Skeletal muscle satellite cell (primary cell): ENCODE measurements at regions not wholly inside any gene's neighbourhood (a gene's known extent, or its start where the extent isn't known, plus 50 kb on each side); places are given as distances from the start of the nearest gene placed in this dataset.

Source experiments
- H3K27me3 ChIP-seq: 2 replicates; pipeline ENCODE4 v1.7.0; 2013; ENCODE audit warnings: low read length; ENCODE audit not compliant: control insufficient read depth, insufficient read depth
- H3K36me3 ChIP-seq: 2 replicates; pipeline ENCODE4 v1.7.0; 2013; ENCODE audit warnings: mild to moderate bottlenecking, control low read depth, low read length; ENCODE audit not compliant: insufficient read depth
- H3K4me1 ChIP-seq: 2 replicates; pipeline ENCODE4 v1.7.0; 2013; ENCODE audit warnings: low read length; ENCODE audit not compliant: control insufficient read depth, insufficient read depth
- H3K4me2 ChIP-seq: 2 replicates; pipeline ENCODE4 v1.7.0; 2013; ENCODE audit warnings: mild to moderate bottlenecking, low read length
- H3K4me3 ChIP-seq: 2 replicates; pipeline ENCODE4 v1.7.0; 2013; ENCODE audit warnings: low read length
- H3K9ac ChIP-seq: 2 replicates; pipeline ENCODE4 v1.7.0; 2013; ENCODE audit warnings: mild to moderate bottlenecking, low read depth, low read length, moderate library complexity
- H3K9me3 ChIP-seq: replicated peaks from 2 replicates; pipeline ENCODE4 v1.7.0; 2013; ENCODE audit warnings: mild to moderate bottlenecking, control low read depth, low read length

DNA sequence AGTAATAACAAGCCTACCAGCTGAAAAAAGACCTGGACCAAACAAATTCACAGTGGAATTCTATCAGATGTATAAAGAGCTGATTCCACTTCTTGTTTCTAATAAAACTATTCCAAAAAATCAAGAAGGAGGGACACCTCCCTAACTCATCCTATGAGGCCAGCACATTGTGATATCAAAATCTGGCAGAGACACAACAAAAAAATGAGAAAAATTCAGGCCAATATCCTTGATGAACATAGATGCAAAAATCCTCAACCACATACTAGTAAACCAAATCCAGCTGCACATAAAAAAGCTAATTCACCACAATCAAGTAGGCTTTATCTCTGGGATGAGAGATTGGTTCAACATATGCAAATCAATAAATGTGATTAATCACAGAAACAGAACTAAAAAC, 147.9 kb upstream of the NEIL3 start:
- H3K9ac ChIP-seq, result no peak overlapping the region
- H3K9me3 ChIP-seq, result no peaks in the 10 kb centered on the region
- H3K27me3 ChIP-seq, result no peaks in the 10 kb centered on the region
- H3K4me2 ChIP-seq, result no peak overlapping the region
- H3K4me3 ChIP-seq, result no peak overlapping the region
- no peaks in the 10 kb centered on the region for H3K36me3 ChIP-seq
- H3K4me1 ChIP-seq, result no peaks in the 10 kb centered on the region

DNA sequence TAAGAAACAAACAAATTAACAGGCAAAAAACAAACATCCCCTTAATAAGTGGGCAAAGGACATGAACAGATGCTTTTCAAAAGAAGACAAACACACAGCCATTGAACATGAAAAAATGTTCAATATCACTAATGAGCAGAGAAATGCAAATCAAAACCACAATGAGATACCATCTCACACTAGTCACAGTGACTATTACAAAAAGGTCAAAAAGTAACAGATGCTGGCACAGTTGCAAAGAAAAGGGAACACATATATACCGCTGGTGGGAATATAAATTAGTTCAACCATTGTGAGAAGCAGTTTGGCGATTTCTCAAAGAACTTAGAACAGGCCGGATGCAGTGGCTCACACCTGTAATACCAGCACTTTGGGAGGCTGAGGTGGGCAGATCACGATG, 146.1 kb upstream of the NEIL3 start:
- no peak overlapping the region for H3K4me3 ChIP-seq
- H3K9me3 ChIP-seq, result no peaks in the 10 kb centered on the region
- no peak overlapping the region for H3K9ac ChIP-seq
- no peak overlapping the region for H3K4me2 ChIP-seq
- H3K27me3 ChIP-seq, result no peaks in the 10 kb centered on the region
- no peaks in the 10 kb centered on the region for H3K4me1 ChIP-seq
- H3K36me3 ChIP-seq, result no peaks in the 10 kb centered on the region

DNA sequence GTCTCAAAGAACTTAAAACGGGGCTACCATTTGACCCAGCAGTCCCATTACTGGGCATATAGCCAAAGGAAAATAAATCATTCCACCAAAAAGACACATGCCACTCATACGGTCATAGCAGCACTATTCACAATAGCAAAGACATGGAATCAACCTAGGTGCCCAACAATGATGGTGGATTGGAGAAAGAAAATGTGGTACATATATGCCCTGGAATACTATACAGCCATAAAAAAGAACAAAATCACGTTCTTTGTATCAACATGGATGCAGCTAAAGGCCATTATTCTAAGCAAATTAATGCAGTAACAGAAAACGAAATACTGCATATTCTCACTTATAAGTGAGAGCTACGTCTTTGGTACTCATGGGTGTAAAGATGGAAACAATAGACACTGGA, 138.1 kb upstream of the NEIL3 start:
- Histone ChIP-seq H3K36me3 (no peaks in the 10 kb centered on the region), H3K27me3 (no peaks in the 10 kb centered on the region), H3K4me3 (no peak overlapping the region), H3K9me3 (no peaks in the 10 kb centered on the region), H3K9ac (no peak overlapping the region), H3K4me1 (peaks cover 1% of the 10 kb centered on the region), H3K4me2 (no peak overlapping the region)

DNA sequence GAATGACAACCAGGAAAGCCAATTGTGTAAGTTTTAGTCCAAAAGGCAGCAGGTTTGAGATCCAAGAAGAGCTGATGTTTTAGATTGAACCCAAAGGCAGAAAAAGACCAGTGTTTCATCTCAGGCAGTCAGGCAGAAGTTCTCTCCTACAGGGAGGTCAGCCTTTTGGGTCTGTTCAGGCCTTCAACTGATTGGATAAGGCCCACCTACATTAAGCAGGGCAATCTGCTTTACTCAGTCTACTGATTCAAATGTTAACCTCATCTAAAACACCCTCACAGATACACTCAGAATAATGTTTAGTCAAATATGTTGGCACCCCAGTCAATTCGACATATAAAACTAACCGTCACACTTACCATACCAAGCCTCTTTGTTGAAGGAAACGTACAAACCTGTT, 134.2 kb upstream of the NEIL3 start:
- peaks cover 17% of the 10 kb centered on the region for H3K4me1 ChIP-seq
- H3K4me2 ChIP-seq, result no peak overlapping the region
- H3K27me3 ChIP-seq, result no peaks in the 10 kb centered on the region
- H3K4me3 ChIP-seq, result no peak overlapping the region
- no peaks in the 10 kb centered on the region for H3K36me3 ChIP-seq
- H3K9me3 ChIP-seq, result no peaks in the 10 kb centered on the region
- no peak overlapping the region for H3K9ac ChIP-seq

DNA sequence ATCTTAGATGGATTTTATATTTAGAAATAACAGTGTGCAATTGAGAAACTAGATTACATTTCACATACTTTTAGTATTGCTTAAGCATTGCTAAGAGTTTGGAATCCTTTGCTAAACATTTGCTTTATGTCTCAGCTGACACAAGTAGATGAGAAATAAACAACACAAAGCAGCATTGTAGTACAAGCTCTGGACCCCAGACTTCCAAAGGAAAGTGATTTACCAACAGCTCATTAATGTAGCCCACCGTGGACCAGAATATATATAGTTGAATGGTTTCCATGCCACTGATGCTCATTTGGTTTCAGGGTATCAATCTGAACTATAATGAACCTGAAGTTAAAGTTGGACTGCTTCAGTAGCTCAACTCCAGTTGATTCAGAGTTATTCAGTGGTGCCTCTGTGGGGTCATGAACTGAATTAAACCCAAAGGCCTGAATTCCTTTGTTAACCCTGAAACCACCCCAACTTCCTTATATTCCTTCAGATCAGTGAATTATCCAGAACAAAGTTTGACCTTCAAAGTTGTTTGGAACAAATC, 132.1 kb upstream of the NEIL3 start:
- peak overlapping the region; percentile 62 for H3K4me2 ChIP-seq
- H3K27me3 ChIP-seq, result no peaks in the 10 kb centered on the region

DNA sequence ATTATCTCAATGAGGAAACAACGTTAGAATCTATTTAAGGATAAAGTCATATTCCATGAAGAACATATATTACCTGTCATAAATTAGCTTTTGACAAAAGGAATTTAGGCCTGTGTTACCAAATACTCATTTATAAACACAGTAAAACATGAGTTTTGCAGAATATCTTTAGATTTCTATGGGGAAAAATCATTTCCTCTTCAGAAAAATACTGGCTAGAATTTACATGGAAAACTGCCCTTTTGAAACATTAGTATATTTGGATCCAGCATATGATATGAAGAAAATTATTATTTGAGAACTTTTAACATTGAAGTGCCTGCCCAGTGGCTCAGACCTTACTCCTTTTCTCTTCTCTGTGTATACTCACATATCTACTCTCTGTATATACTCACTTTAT, 131.4 kb upstream of the NEIL3 start:
- Histone ChIP-seq H3K4me3 (no peak overlapping the region), H3K9ac (peak overlapping the region; percentile 1), H3K9me3 (no peaks in the 10 kb centered on the region), H3K36me3 (no peaks in the 10 kb centered on the region), H3K27me3 (no peaks in the 10 kb centered on the region), H3K4me2 (peak overlapping the region; percentile 62), H3K4me1 (peaks cover 17% of the 10 kb centered on the region)

More for the DNA sequence above, 132.1 kb upstream of the NEIL3 start:
- Histone ChIP-seq H3K4me3 (no peak overlapping the region), H3K36me3 (no peaks in the 10 kb centered on the region), H3K9ac (peak overlapping the region; percentile 1), H3K4me1 (peaks cover 17% of the 10 kb centered on the region), H3K9me3 (no peaks in the 10 kb centered on the region)

DNA sequence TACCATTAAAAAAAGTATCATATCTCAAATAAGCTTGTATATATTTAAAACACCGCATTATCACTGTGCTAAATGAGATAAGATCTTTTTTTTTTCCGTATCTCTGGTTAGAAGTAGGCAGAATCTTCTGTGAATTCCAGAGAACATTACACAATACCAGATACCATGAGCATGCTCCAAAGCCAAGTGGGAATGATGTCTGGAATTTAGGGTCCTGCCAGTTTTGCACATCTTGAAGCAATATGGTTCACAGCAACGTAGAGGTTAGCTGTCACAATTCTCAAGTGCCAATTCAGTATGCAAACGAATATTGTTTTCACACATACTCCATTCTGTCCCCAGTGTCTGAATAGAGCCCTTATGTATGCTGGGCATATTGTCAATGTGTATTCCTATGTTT, 127.5 kb upstream of the NEIL3 start:
- H3K9me3 ChIP-seq, result no peaks in the 10 kb centered on the region
- H3K27me3 ChIP-seq, result no peaks in the 10 kb centered on the region
- no peak overlapping the region for H3K4me3 ChIP-seq
- H3K36me3 ChIP-seq, result no peaks in the 10 kb centered on the region
- H3K9ac ChIP-seq, result no peak overlapping the region
- H3K4me1 ChIP-seq, result peaks cover 13% of the 10 kb centered on the region
- H3K4me2 ChIP-seq, result no peak overlapping the region

GRCh38 chr4:177182728-177183127, 126.9 kb upstream of the NEIL3 start:
- H3K36me3 ChIP-seq, result no peaks in the 10 kb centered on the region
- no peak overlapping the region for H3K4me3 ChIP-seq

GRCh38 chr4:177185151-177185550, 124.5 kb upstream of the NEIL3 start:
- no peak overlapping the region for H3K9ac ChIP-seq
- H3K27me3 ChIP-seq, result no peaks in the 10 kb centered on the region
- no peak overlapping the region for H3K4me2 ChIP-seq
- no peaks in the 10 kb centered on the region for H3K36me3 ChIP-seq
- H3K9me3 ChIP-seq, result no peaks in the 10 kb centered on the region
- H3K4me3 ChIP-seq, result no peak overlapping the region
- H3K4me1 ChIP-seq, result no peaks in the 10 kb centered on the region

More at GRCh38 chr4:177182728-177183127, 126.9 kb upstream of the NEIL3 start:
- H3K9me3 ChIP-seq, result no peaks in the 10 kb centered on the region
- H3K27me3 ChIP-seq, result no peaks in the 10 kb centered on the region
- peaks cover 11% of the 10 kb centered on the region for H3K4me1 ChIP-seq
- no peak overlapping the region for H3K4me2 ChIP-seq
- no peak overlapping the region for H3K9ac ChIP-seq

DNA sequence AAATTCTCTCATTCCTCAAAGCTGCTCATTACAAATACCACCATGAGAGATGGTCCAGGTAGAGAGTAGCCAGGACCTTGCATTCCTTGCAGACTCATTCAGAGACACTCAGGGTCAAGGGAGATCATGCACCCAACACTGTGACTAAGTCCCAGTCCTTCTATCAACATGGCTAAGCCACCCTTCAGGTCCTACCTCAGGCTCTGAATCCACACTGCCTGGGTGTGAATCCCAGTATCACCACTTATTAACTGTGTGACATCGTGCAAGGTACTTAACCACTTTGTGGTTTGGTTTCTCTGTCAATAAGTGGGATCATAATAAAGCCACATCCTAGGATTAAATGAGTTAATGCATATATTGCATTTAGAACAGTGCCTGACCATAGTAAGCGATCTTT, 124.1 kb upstream of the NEIL3 start:
- no peak overlapping the region for H3K4me2 ChIP-seq
- no peaks in the 10 kb centered on the region for H3K4me1 ChIP-seq
- no peaks in the 10 kb centered on the region for H3K27me3 ChIP-seq
- H3K36me3 ChIP-seq, result no peaks in the 10 kb centered on the region
- H3K9ac ChIP-seq, result no peak overlapping the region
- H3K4me3 ChIP-seq, result no peak overlapping the region
- H3K9me3 ChIP-seq, result no peaks in the 10 kb centered on the region

GRCh38 chr4:177187371-177187770, 122.3 kb upstream of the NEIL3 start:
- Histone ChIP-seq H3K36me3 (no peaks in the 10 kb centered on the region), H3K9ac (no peak overlapping the region), H3K4me1 (no peaks in the 10 kb centered on the region), H3K9me3 (no peaks in the 10 kb centered on the region), H3K4me2 (no peak overlapping the region), H3K27me3 (no peaks in the 10 kb centered on the region), H3K4me3 (no peak overlapping the region)

DNA sequence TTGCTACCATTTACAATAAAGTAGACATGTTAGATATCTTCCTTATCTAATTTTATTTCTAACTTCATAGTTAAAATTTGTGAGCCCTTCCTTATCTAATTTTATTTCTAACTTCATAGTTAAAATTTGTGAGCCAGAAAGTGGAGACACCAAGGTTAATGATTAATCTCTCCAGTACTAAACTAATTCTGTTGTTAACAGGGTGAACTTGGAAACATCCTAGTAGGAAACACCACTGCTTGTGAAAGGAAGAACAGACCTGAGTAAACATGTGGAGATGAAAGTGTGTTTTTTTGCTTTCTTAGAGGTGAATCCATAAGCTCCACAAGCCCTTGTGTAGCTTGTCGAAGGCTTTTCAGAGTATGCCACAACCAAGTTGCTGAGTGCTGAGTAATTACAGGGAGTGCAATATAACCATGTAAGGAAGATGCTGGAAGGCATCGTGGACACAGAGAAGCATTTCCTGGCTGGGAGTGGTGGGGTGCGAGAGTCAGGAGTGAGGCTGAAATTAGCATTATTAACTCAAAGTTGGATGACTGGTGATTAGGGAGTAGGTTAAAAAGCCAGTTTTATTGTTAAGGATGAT, 118.6 kb upstream of the NEIL3 start:
- Histone ChIP-seq H3K27me3 (no peaks in the 10 kb centered on the region), H3K9me3 (no peaks in the 10 kb centered on the region), H3K36me3 (no peaks in the 10 kb centered on the region), H3K4me1 (no peaks in the 10 kb centered on the region), H3K4me2 (no peak overlapping the region), H3K9ac (no peak overlapping the region), H3K4me3 (no peak overlapping the region)
